Fibroblast of skin of back (primary cell): ENCODE measurements at regions not wholly inside any gene's neighbourhood (a gene's known extent, or its start where the extent isn't known, plus 50 kb on each side); places are given as distances from the start of the nearest gene placed in this dataset.
"Not testable (repeated sequence)": the region's sequence is repeated elsewhere in the genome, so short reads cannot be mapped to it uniquely, and the experiment has no call there.

ENCODE experiments used
- DNase-seq: peaks from one replicate; pipeline ENCODE4 v3.0.0-alpha.2; 2013

DNA sequence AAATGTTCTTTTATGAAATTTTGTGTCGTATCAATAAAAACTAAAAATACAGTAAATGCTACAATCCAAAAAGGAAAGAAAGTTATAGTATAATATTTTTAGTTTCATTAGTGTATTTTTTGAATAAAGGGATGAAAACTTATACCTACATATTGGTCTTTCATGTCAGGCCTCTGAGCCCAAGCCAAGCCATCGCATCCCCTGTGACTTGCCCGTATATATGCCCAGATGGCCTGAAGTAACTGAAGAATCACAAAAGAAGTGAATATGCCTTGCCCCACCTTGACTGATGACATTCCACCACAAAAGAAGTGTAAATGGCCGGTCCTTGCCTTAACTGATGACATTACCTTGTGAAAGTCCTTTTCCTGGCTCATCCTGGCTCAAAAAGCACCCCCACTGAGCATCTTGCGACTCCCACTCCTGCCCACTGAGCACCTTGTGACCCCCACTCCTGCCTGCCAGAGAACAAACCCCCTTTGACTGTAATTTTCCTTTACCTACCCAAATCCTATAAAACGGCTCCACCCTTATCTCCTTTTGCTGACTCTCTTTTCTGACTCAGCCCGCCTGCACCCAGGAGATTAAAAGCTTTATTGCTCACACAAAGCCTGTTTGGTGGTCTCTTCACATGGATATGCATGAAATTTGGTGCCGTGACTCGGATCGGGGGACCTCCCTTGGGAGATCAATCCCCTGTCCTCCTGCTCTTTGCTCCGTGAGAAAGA lies 108.2 kb upstream of the PELI1 start:
- not testable (repeated sequence) for DNase-seq

- DNase-seq = not testable (repeated sequence)
Observed at GRCh38 chr2:64253421-64253820, 109.2 kb upstream of the PELI1 start.

- no peak for DNase-seq
Observed at GRCh38 chr2:64258566-64258965, 114.3 kb upstream of the PELI1 start.

DNA sequence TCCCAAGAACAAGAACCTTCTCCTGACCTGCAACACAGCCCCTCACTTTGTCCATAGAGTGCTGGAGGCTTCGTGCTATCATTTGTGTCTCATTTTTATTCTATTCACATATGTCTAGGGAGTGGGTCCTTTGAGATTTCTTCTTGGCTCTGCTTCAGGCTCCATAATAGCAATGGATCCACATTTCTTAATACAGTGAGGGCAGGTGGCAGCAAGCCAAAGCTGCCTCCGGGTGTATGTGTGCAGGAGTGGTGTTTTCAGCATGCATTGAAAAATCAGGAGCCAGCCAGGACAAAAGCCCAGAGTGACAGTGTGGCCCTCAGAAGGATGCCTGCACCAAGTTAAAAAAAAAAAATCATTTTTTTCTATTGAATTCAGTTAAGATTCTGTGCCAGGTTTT lies 115.1 kb upstream of the PELI1 start:
- peak; percentile 51 for DNase-seq

DNA sequence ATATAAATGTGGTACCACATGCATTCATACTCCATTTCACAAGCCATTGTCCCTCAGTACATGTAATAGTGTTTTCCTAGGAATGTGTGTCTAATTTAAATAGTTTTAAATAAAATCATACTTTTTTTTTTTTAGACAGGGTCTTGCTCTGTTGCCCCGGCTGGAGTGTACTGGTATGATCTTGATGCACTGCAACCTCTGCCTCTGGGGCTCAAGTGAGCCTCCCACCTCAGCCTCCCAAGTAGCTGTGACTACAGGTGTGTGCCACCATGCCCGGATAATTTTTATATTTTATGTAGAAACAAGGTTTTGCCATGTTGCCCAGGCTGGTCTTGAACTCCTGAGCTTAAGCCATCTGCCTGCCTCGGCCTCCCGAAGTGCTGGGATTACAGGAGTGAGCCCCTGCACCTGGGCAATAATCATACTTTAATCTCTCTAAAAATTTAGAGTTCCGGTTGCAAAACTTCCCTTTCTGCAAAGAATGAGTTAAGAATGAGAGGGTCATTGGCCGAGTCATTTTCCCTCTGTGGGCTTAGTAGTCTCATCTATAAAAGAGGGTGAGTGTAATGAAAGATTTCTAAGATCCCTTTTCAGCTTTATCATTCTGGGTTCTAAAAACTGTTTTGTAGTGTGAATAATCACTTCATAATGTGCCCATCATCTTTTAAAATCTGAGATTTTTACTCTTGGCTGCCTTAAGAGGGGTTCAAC lies 116.0 kb upstream of the PELI1 start:
- no peak for DNase-seq

GRCh38 chr2:64260817-64261216 lies 116.6 kb upstream of the PELI1 start:
- DNase-seq = no peak

DNA sequence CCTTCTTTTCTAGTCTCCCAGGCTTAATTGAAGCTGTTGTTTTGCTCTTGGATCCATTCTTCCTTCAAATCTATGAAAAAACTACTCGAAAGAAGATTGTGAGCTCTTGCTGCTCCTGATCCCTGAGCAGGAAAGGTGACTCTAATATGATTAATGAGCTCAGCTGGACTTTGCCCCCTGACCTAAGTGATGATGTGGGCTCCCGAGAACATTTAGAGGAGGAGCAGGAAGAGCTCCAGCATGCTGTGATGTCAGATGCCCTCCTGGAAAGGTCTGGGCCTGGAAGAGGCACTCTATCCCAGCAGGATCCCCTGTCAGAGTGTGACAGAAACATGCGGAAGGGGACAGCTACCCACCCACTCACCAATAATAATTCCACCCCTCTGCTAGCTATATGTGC lies 117.9 kb upstream of the PELI1 start:
- no peak for DNase-seq

DNA sequence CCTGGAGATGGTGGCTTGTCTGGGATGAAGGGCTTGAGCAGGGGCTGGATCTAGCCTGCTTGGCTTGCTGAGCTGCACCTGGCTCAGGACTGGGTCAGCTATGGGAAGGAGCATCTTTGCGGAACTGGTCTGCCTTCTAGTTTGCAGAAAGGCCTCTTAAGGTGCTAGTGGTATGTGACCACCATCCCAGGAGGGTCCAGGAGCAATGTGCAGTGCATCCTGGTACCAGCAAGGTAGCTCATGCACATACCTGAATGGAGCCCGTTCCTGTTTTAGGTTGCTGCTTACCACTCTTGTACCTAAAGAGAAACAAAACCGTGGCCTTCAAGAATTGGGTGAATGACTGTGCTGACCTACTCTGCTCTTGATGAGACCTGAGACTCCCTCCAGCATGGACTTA lies 118.6 kb upstream of the PELI1 start:
- DNase-seq = no peak

DNA sequence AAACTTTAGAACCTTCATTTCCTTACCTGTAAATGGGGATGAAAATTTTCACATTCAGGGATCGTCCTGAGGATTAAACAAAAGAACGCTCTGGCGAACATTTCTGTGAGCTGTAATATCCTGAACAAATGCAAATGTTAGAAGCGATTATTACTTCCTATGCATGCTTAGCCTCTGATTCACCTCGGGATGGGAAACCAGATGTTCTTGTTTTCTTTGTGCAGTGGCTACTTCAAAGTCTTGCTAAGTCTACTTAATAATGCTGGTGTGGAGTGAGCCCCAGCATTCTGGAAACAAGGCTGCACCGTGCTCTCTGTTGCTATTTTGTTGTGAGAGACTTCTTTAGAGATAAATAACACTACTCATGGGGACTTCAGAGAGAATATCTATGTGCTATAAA lies 119.1 kb upstream of the PELI1 start:
- DNase-seq = peak; percentile 86

DNA sequence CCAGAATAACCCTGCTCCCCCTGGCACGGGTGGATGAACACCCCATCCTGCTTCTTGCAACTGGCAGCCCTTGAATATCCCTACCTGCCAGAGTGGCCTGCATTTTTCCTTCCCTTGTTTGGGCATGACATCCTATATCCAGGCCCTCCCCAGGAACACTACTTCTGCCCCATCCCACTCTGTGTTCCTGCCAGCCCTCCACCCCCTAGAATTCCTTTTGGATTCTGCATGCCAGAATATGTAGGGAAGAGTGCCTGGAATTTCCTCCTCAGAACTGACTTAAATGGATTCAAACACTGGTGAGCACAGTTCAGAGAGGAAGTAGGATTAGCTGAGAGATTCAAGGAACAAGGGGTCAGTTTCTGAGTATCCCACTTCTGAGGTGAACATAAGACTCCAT lies 123.5 kb upstream of the PELI1 start:
- DNase-seq = peak; percentile 90

- DNase-seq = peak; percentile 86
Observed at GRCh38 chr2:64268330-64269048, 124.3 kb upstream of the PELI1 start.

- peak; percentile 91 for DNase-seq
Observed at GRCh38 chr2:64273524-64274398, 129.5 kb upstream of the PELI1 start.

GRCh38 chr2:64274399-64275173 lies 130.4 kb upstream of the PELI1 start:
- no peak for DNase-seq

- no peak for DNase-seq
Observed at GRCh38 chr2:64275174-64275466, 130.9 kb upstream of the PELI1 start.

DNA sequence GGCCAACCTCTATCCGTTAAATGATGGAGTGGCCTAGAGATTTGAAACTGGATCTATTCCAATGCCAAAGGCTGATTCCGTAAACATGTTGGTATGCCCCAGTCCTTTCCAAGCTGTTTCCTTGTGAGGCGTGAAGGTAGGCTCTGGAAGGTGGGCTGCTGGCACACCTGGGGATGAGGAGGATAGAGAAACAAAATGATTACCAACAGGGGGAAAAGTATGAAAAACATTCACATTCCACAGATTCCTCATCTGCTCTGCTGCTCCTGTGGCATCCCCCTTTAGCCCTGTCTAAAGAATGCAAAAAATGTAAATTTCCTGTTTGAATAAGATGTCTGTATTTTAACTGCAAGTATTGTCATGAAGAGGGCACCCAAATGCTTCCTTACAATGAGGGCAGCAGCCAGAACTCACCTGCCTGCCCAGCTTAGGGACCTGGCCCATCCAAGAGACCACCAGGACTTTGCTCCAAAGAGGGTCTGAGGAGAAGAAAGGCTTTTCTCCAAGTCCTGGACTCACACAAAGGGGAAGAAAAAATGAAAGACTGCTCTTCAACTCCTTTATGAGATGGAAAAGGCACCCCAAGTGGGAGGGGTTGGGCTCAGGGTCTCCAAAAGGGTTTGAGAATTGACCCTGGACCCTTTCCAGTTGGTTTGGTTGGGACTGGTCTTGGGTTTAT lies 132.3 kb upstream of the PELI1 start:
- DNase-seq = peak; percentile 73

GRCh38 chr2:64277101-64277849 lies 133.1 kb upstream of the PELI1 start:
- peak; percentile 24 for DNase-seq

DNA sequence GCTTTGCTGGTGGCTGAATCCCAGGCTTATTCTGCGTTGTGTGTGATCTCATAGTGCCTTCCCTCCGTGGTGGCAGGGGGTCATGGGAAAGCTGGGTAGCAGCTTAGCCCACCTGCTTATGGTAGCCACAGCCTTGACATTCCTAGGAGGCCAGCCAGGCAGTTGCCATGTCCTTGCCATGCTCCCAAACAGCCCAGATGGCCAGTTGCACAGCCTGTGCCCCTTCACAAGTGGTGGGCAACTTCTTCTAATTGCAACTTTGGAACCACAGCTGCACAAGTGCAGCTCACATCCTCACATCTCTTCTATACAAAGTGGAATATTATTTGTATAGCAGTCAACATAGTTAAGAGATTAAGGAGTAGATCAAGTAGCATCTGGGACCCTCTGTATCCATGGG lies 136.6 kb upstream of the PELI1 start:
- not testable (repeated sequence) for DNase-seq

GRCh38 chr2:64283006-64283570 lies 138.9 kb upstream of the PELI1 start:
- no peak for DNase-seq

DNA sequence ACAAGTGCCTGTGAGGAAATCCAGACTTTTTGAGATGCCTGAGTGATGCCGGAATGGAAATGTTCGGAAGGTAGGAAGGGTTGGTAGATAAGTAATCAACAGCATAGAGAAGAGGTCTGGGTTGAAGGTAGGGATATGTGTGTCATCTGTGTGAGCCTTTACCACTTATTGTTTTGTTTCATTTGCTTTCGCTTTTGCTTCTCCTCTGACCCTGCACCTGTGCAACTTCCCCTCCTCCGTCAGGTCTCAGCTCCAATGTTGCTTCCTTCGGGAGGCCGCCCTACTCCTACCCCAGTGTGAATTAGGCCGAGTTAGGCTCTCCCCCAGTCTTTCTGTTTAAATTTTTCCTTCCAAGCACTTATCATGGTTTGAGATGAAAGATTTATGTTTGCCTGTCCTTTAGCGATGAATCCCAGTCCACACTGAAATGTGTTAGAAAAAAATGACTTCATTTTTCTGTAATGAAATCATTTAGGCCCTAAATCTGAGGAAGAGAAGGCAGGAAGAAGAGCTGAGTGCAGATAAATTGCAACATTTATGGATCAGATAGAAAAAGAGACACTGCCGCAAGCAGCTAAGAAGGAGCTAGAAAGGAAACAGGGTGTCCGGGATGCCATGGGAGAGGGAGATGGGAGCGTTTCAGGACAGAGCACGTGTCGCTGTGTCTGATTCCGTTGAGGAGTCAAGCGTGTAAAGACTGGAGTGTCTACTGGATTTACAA lies 139.6 kb upstream of the PELI1 start:
- peak; percentile 38 for DNase-seq

DNA sequence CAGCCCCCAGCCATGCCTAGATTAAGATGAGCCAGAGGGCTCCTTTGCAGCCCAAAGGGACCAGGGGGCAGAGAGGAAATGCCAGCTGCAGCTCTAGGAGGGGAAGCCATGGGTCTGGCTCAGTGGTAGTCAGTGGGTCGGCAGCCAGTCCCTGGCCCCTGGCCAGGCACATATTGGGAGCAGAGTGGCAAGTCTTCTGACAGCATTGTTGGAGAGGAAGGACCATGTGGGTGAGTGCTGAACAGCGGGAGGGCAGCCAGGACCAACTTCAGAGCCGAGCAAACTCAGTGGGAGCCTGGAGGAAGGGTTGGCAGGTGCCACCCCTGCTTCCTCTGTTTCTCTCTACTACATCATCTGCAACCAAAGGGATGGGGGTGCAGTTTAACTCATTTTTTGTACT lies 140.5 kb upstream of the PELI1 start:
- DNase-seq = no peak
